ENCODE measurements at regions not wholly inside any gene's neighbourhood (a gene's known extent, or its start where the extent isn't known, plus 50 kb on each side); places are given as distances from the start of the nearest gene placed in this dataset.

DNA sequence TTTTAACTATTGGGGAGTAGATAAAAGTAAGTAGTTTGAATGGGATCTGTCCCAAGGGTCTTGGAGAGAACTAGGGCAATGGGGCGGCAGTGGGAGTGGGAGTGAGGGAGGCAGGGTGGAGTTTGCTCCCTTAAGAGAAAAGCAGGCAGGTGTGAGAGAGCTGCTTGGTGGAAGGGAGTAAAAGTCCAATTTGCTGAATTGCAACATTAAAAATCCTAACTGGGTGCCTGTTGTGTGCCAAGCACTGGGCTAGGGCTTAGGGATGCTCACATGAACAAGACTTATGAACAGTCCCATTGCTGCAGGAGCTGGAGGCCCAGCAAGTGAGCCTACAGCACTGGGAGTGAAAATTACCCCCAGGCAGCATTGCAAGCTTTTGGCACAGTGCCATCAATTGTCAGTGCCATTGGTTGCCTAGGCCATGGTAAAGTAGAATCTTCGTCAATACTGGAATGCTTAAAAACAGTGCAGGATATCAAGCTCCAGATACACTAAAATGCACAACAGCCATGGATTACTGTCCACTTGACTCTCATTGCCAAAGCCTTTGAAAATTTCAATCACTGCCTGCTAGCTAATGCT lies 277.7 kb upstream of the JARID2 start:
- Histone ChIP-seq H3K4me1 (ENCODE audit: control insufficient read depth, extremely low read depth, insufficient read depth, low read length) (no peaks in the 10 kb centered on the region), H3K36me3 (ENCODE audit: control insufficient read depth, insufficient read depth, low read length) (no peaks in the 10 kb centered on the region), H4K20me1 (ENCODE audit: control insufficient read depth, extremely low read depth, insufficient read depth, low read length) (no peaks in the 10 kb centered on the region), H3K4me3 (replicated peaks in 1 of 4; ENCODE audit: control extremely low read depth in 1 of 4, insufficient read depth in 1 of 4, low read depth in 3 of 4, low read length in 4 of 4) (no peak overlapping the region), H3K9ac (ENCODE audit: insufficient read depth, low read length) (no peak overlapping the region), H2AFZ (ENCODE audit: low read length) (no peak overlapping the region), H3K4me2 (ENCODE audit: extremely low read depth, insufficient read depth, low read length) (no peak overlapping the region), H3K9me3 (ENCODE audit: control insufficient read depth, insufficient read depth, low read depth, low read length) (no peaks in the 10 kb centered on the region), H3K27me3 (ENCODE audit: control insufficient read depth, insufficient read depth, low read length) (no peaks in the 10 kb centered on the region), H3K79me2 (ENCODE audit: control insufficient read depth, insufficient read depth, low read length) (no peaks in the 10 kb centered on the region), H3K27ac (ENCODE audit: insufficient read depth, low read length) (no peak overlapping the region)
- no peak for DNase-seq (ENCODE audit: low read depth in 2 of 2)
- TF ChIP-seq EZH2 (IDR thresholded peaks at IDR 0.05; ENCODE audit: low read length, missing control alignments), result no peak
- TF ChIP-seq, protein P1, sequence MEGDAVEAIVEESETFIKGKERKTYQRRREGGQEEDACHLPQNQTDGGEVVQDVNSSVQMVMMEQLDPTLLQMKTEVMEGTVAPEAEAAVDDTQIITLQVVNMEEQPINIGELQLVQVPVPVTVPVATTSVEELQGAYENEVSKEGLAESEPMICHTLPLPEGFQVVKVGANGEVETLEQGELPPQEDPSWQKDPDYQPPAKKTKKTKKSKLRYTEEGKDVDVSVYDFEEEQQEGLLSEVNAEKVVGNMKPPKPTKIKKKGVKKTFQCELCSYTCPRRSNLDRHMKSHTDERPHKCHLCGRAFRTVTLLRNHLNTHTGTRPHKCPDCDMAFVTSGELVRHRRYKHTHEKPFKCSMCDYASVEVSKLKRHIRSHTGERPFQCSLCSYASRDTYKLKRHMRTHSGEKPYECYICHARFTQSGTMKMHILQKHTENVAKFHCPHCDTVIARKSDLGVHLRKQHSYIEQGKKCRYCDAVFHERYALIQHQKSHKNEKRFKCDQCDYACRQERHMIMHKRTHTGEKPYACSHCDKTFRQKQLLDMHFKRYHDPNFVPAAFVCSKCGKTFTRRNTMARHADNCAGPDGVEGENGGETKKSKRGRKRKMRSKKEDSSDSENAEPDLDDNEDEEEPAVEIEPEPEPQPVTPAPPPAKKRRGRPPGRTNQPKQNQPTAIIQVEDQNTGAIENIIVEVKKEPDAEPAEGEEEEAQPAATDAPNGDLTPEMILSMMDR (conservative IDR thresholded peaks at IDR 0.05 in 1 of 2, IDR thresholded peaks at IDR 0.05 in 1 of 2; ENCODE audit: low read depth in 1 of 2, low read length in 2 of 2), result no peak

- Histone ChIP-seq H3K4me1 (ENCODE audit: control insufficient read depth, extremely low read depth, insufficient read depth, low read length) (no peaks in the 10 kb centered on the region), H3K9ac (ENCODE audit: insufficient read depth, low read length) (no peak overlapping the region), H3K79me2 (ENCODE audit: control insufficient read depth, insufficient read depth, low read length) (no peaks in the 10 kb centered on the region), H3K27ac (ENCODE audit: insufficient read depth, low read length) (no peak overlapping the region), H3K27me3 (ENCODE audit: control insufficient read depth, insufficient read depth, low read length) (no peaks in the 10 kb centered on the region), H3K4me2 (ENCODE audit: extremely low read depth, insufficient read depth, low read length) (no peak overlapping the region), H4K20me1 (ENCODE audit: control insufficient read depth, extremely low read depth, insufficient read depth, low read length) (no peaks in the 10 kb centered on the region), H2AFZ (ENCODE audit: low read length) (no peak overlapping the region), H3K9me3 (ENCODE audit: control insufficient read depth, insufficient read depth, low read depth, low read length) (no peaks in the 10 kb centered on the region), H3K4me3 (replicated peaks in 1 of 4; ENCODE audit: control extremely low read depth in 1 of 4, insufficient read depth in 1 of 4, low read depth in 3 of 4, low read length in 4 of 4) (no peak overlapping the region), H3K36me3 (ENCODE audit: control insufficient read depth, insufficient read depth, low read length) (no peaks in the 10 kb centered on the region)
- TF ChIP-seq, protein P1 (conservative IDR thresholded peaks at IDR 0.05 in 1 of 2, IDR thresholded peaks at IDR 0.05 in 1 of 2; ENCODE audit: low read depth in 1 of 2, low read length in 2 of 2), result no peak
- no peak for TF ChIP-seq EZH2 (IDR thresholded peaks at IDR 0.05; ENCODE audit: low read length, missing control alignments)
- DNase-seq (ENCODE audit: low read depth in 2 of 2), result no peak
Measured at GRCh38 chr6:14969126-14969525, 276.7 kb upstream of the JARID2 start.

GRCh38 chr6:14972379-14973067 lies 273.3 kb upstream of the JARID2 start:
- no peak overlapping the region for H3K9ac ChIP-seq (ENCODE audit: insufficient read depth, low read length)
- H3K4me2 ChIP-seq (ENCODE audit: extremely low read depth, insufficient read depth, low read length), result no peak overlapping the region
- no peak overlapping the region for H2AFZ ChIP-seq (ENCODE audit: low read length)
- TF ChIP-seq EZH2 (IDR thresholded peaks at IDR 0.05; ENCODE audit: low read length, missing control alignments), result no peak
- TF ChIP-seq, protein P1 (conservative IDR thresholded peaks at IDR 0.05 in 1 of 2, IDR thresholded peaks at IDR 0.05 in 1 of 2; ENCODE audit: low read depth in 1 of 2, low read length in 2 of 2), result no peak
- H3K9me3 ChIP-seq (ENCODE audit: control insufficient read depth, insufficient read depth, low read depth, low read length), result no peaks in the 10 kb centered on the region
- H3K4me3 ChIP-seq (replicated peaks in 1 of 4; ENCODE audit: control extremely low read depth in 1 of 4, insufficient read depth in 1 of 4, low read depth in 3 of 4, low read length in 4 of 4), result no peak overlapping the region
- no peaks in the 10 kb centered on the region for H3K79me2 ChIP-seq (ENCODE audit: control insufficient read depth, insufficient read depth, low read length)
- H3K27ac ChIP-seq (ENCODE audit: insufficient read depth, low read length), result no peak overlapping the region
- H3K27me3 ChIP-seq (ENCODE audit: control insufficient read depth, insufficient read depth, low read length), result no peaks in the 10 kb centered on the region
- no peaks in the 10 kb centered on the region for H3K4me1 ChIP-seq (ENCODE audit: control insufficient read depth, extremely low read depth, insufficient read depth, low read length)
- no peaks in the 10 kb centered on the region for H4K20me1 ChIP-seq (ENCODE audit: control insufficient read depth, extremely low read depth, insufficient read depth, low read length)
- H3K36me3 ChIP-seq (ENCODE audit: control insufficient read depth, insufficient read depth, low read length), result no peaks in the 10 kb centered on the region
- DNase-seq (ENCODE audit: low read depth in 2 of 2), result no peak
